ENCODE measurements at regions not wholly inside any gene's neighbourhood (a gene's known extent, or its start where the extent isn't known, plus 50 kb on each side); places are given as distances from the start of the nearest gene placed in this dataset.

DNA sequence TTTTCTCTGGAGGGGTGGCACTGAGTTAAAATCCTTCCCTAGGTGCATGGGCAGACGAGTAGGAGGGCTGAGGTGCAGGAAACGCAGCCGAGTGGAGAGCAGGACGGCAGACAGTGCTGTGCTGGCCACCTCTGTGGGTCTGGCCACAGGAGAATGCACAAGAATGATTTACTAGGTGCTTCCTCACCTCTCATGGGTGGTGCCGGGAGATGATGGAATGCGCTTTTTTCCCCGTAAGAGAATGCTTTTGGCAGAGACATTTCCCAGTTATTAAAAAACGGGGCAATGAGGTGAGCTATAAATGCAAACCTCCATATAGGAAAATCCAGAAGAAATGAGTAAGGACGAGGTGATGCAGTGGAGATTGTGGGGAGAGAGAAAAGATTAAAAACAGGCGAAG, 86.1 kb downstream of the ADAMTS15 start:
- TF ChIP-seq, protein P1, sequence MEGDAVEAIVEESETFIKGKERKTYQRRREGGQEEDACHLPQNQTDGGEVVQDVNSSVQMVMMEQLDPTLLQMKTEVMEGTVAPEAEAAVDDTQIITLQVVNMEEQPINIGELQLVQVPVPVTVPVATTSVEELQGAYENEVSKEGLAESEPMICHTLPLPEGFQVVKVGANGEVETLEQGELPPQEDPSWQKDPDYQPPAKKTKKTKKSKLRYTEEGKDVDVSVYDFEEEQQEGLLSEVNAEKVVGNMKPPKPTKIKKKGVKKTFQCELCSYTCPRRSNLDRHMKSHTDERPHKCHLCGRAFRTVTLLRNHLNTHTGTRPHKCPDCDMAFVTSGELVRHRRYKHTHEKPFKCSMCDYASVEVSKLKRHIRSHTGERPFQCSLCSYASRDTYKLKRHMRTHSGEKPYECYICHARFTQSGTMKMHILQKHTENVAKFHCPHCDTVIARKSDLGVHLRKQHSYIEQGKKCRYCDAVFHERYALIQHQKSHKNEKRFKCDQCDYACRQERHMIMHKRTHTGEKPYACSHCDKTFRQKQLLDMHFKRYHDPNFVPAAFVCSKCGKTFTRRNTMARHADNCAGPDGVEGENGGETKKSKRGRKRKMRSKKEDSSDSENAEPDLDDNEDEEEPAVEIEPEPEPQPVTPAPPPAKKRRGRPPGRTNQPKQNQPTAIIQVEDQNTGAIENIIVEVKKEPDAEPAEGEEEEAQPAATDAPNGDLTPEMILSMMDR (optimal IDR thresholded peaks at IDR 0.05 in 1 of 3, IDR thresholded peaks at IDR 0.05 in 1 of 3, conservative IDR thresholded peaks at IDR 0.05 in 1 of 3; ENCODE audit: extremely low read depth in 1 of 3, insufficient read depth in 2 of 3, low read length in 3 of 3), result no peak
- TF ChIP-seq EZH2 (IDR thresholded peaks at IDR 0.05; ENCODE audit: low read length), result no peak
